Upper lobe of right lung (tissue), 1 donor: ENCODE measurements at regions not wholly inside any gene's neighbourhood (a gene's known extent, or its start where the extent isn't known, plus 50 kb on each side); places are given as distances from the start of the nearest gene placed in this dataset.

Source experiments
- ATAC-seq: fragments of 200-7000 bp; cut with Tn5 transposase; one replicate; pipeline ENCODE4 v1.9.1; 2020; ENCODE audit warnings: mild to moderate bottlenecking, moderate library complexity
- DNase-seq: peaks from one replicate; pipeline ENCODE4 v3.0.0-alpha.2; 2020
- H3K27ac ChIP-seq: fragments of 200-600 bp; one replicate; pipeline ENCODE4 v1.8.0; 2022
- H3K27me3 ChIP-seq: fragments of 200-600 bp; one replicate; pipeline ENCODE4 v1.8.0; 2022; ENCODE audit warnings: mild to moderate bottlenecking
- H3K36me3 ChIP-seq: fragments of 200-600 bp; one replicate; pipeline ENCODE4 v1.8.0; 2022
- H3K4me1 ChIP-seq: fragments of 200-600 bp; one replicate; pipeline ENCODE4 v1.8.0; 2022
- H3K4me3 ChIP-seq: fragments of 200-600 bp; one replicate; pipeline ENCODE4 v1.8.0; 2022; ENCODE audit warnings: mild to moderate bottlenecking
- H3K9me3 ChIP-seq: fragments of 200-600 bp; one replicate; pipeline ENCODE4 v1.8.0; 2022
- intact Hi-C: fragments of 100-400 bp; cut with DNase I; formaldehyde crosslinking; loops from one replicate; pipeline ENCODE4 v1.11.0; 2022
- TF ChIP-seq, protein P1 (sequence below): fragments of 200-600 bp; IDR thresholded peaks from one replicate; pipeline ENCODE4 v1.8.0; 2022; ENCODE audit warnings: antibody characterized with exemption
- donor health status: DM: no; HTN: yes; CAD: no; lungs with severe emphysema.

DNA sequence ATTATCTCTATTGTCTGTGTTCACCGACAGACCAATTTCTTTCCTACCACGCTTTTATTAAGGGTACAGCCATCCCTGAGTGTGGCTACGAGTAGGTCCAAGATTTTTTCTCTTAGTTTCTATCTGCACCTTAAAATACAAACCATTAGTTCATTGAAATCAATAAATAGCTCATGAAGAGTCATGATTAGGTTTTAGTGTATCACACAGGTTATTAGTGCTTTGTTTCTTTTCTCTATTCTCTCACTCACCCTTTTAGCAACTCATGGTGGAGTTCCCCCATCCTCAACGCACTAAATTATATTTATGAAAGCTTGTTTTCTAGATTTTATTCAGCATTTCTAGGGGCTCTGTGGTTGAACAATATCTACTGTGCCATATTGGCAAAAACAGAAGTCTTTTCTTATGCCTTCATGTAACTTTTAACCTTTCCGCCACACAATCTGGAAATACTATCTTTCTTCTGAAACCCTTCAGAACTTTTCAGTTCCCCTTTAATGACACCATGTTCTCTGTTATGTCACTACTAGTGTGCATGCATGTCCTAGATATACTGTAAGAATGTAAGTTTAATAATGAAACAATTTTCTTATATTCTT lies 128.2 kb upstream of the LAMA2 start:
- TF ChIP-seq, protein P1, sequence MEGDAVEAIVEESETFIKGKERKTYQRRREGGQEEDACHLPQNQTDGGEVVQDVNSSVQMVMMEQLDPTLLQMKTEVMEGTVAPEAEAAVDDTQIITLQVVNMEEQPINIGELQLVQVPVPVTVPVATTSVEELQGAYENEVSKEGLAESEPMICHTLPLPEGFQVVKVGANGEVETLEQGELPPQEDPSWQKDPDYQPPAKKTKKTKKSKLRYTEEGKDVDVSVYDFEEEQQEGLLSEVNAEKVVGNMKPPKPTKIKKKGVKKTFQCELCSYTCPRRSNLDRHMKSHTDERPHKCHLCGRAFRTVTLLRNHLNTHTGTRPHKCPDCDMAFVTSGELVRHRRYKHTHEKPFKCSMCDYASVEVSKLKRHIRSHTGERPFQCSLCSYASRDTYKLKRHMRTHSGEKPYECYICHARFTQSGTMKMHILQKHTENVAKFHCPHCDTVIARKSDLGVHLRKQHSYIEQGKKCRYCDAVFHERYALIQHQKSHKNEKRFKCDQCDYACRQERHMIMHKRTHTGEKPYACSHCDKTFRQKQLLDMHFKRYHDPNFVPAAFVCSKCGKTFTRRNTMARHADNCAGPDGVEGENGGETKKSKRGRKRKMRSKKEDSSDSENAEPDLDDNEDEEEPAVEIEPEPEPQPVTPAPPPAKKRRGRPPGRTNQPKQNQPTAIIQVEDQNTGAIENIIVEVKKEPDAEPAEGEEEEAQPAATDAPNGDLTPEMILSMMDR: no peak
- ATAC-seq: no peak
- no peak for DNase-seq
- no peak overlapping the region for H3K27ac ChIP-seq
- no peak overlapping the region for H3K4me3 ChIP-seq
- intact Hi-C loops: no loop called here
- no peaks in the 10 kb centered on the region for H3K27me3 ChIP-seq
- H3K36me3 ChIP-seq: no peaks in the 10 kb centered on the region
- H3K9me3 ChIP-seq: no peaks in the 10 kb centered on the region
- H3K4me1 ChIP-seq: no peaks in the 10 kb centered on the region

DNA sequence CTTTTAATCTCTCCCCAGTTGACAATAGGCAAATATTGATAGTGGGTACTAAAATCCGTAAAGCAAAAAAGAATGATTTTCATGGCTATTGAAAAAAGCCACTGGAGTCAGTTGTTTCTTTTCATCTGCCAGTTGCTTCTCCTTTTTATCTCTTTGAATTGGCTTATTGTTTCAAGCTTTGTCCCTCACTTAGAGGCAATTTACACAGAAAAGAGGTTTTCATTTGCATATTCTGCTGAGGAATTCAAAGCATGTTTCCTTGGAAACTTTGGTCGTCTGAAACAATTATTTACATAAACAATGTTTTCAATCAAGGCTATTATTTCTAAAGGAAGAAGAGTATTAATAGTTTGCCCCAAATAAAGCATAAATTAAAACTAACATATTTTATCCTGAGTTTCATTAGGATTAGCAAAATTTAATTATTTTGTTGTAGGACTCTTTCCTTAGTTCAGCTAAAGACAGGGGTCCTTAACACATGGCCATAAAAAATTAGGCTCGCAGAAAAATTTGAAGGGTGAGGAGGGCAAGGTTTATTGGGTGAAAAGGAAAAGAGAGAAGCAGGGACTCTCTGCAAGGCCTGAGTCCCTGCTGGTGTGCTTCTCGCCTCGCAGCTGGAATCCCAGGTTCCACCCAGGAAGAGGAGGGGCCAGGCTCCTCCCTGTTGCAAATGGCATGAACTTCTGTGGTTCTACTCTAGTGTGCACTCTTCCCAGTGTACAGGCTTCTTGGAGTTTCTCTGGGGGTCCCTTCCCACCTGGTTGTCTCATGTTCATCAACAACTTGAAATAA lies 138.8 kb upstream of the LAMA2 start:
- Histone ChIP-seq H3K36me3 (no peaks in the 10 kb centered on the region), H3K4me1 (no peaks in the 10 kb centered on the region), H3K27me3 (no peaks in the 10 kb centered on the region), H3K4me3 (no peak overlapping the region), H3K27ac (no peak overlapping the region), H3K9me3 (no peaks in the 10 kb centered on the region)
- DNase-seq (no peak), ATAC-seq (no peak)
- TF ChIP-seq, protein P1: no peak
- intact Hi-C loops: no loop called here

DNA sequence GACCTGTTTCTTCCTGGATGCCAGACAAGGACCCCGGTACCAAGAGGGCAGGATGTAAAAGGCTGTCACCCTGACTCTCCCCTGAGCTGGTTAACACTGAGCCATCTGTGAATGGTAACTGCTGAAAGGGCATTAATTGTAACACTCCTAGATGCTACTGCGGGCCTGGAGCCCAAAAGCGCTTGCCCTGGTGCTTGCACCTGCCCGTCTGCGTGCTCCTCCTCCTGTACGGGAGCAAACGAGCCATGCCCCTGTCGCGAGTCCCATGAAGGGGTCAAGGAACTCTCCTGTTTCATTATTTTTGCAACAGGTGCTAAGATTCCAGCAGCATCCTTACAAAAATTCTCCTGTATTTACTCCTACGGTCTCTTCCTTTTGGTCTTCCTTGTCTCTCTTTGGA lies 140.0 kb upstream of the LAMA2 start:
- ATAC-seq: no peak
- no peaks in the 10 kb centered on the region for H3K9me3 ChIP-seq
- no peak for DNase-seq
- no peaks in the 10 kb centered on the region for H3K36me3 ChIP-seq
- intact Hi-C loops: no loop called here
- TF ChIP-seq, protein P1: no peak
- H3K4me1 ChIP-seq: no peaks in the 10 kb centered on the region
- H3K4me3 ChIP-seq: no peak overlapping the region
- no peak overlapping the region for H3K27ac ChIP-seq
- no peaks in the 10 kb centered on the region for H3K27me3 ChIP-seq

DNA sequence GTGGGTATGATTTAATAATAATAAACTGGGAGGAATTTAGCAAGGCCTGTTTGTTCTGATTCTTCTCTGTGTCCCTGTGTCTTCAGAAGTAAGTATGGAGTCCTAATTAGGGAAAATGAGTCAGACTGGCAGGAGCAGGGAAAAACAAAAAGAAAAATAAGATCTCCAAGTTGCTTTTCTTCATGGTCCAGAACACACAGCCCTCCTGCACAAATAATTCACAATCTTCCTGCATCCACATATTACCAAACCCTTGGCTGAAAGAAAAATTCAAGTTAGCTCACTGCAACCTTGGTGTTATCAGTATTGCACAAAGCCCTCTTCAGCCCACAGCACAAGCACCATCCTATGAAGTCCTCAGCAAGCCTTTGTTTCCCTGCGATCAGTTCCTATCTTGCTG lies 142.0 kb upstream of the LAMA2 start:
- intact Hi-C loops: no loop called here
- H3K9me3 ChIP-seq: no peaks in the 10 kb centered on the region
- H3K36me3 ChIP-seq: no peaks in the 10 kb centered on the region
- no peaks in the 10 kb centered on the region for H3K4me1 ChIP-seq
- H3K4me3 ChIP-seq: no peak overlapping the region
- TF ChIP-seq, protein P1: no peak
- no peak overlapping the region for H3K27ac ChIP-seq
- ATAC-seq (no peak), DNase-seq (no peak)
- H3K27me3 ChIP-seq: no peaks in the 10 kb centered on the region

DNA sequence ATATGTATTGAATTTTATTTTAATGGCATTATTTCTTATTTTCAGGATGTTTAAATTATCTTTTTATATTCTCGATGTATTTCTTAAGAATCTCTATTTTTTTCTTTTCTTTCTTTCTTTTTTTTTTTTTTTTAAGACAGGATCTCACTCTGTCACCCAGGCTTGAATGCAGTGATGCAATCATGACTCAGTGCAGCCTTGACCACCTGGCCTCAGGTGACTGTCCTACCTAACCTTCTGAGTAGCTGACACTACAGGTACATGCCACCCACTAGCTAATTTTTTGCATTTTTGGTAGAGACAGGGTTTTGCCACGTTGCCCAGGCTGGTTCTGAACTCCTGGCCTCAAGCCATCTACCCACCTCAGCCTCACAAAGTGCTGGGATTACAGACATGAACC lies 143.8 kb upstream of the LAMA2 start:
- intact Hi-C loops: no loop called here
- DNase-seq: no peak
- TF ChIP-seq, protein P1: no peak
- ATAC-seq: no peak
- Histone ChIP-seq H3K27ac (no peak overlapping the region), H3K4me1 (no peaks in the 10 kb centered on the region), H3K9me3 (no peaks in the 10 kb centered on the region), H3K4me3 (no peak overlapping the region), H3K27me3 (no peaks in the 10 kb centered on the region), H3K36me3 (no peaks in the 10 kb centered on the region)
